GM23338 (cell line): ENCODE measurements at regions not wholly inside any gene's neighbourhood (a gene's known extent, or its start where the extent isn't known, plus 50 kb on each side); places are given as distances from the start of the nearest gene placed in this dataset.

Source experiments
- ATAC-seq: fragments of 200-7000 bp; cut with Tn5 transposase; 3 replicates; pipeline ENCODE4 v1.9.1; 2020
- DNase-seq: peaks from one replicate; pipeline ENCODE4 v3.0.0-alpha.2; 2015; ENCODE audit warnings: low spot score
- H2AFZ ChIP-seq: fragments of 200-600 bp; sonication (generic); 2 replicates; pipeline ENCODE4 v1.8.0; 2016; ENCODE audit warnings: antibody characterized with exemption, mild to moderate bottlenecking, moderate library complexity
- H3F3A ChIP-seq: fragments of 200-600 bp; sonication (generic); replicated peaks from 2 replicates; pipeline ENCODE4 v1.8.0; 2017; ENCODE audit warnings: antibody characterized with exemption, mixed run types, low read depth
- H3K27ac ChIP-seq: fragments of 200-600 bp; sonication (generic); 2 replicates; pipeline ENCODE4 v1.6.1; 2016; ENCODE audit warnings: low read depth
- H3K27me3 ChIP-seq: fragments of 200-600 bp; sonication (generic); 2 replicates; pipeline ENCODE4 v1.8.0; 2016; ENCODE audit warnings: mild to moderate bottlenecking, mixed run types, moderate library complexity; ENCODE audit not compliant: insufficient read depth
- H3K36me3 ChIP-seq: fragments of 200-600 bp; sonication (generic); 2 replicates; pipeline ENCODE4 v1.8.0; 2016; ENCODE audit warnings: mild to moderate bottlenecking; ENCODE audit not compliant: insufficient read depth
- H3K4me1 ChIP-seq: fragments of 200-600 bp; sonication (generic); 2 replicates; pipeline ENCODE4 v1.8.0; 2016; ENCODE audit warnings: mild to moderate bottlenecking, moderate library complexity; ENCODE audit not compliant: insufficient read depth
- H3K4me2 ChIP-seq: fragments of 200-600 bp; sonication (generic); 2 replicates; pipeline ENCODE4 v1.7.1; 2017; ENCODE audit warnings: mixed run types
- H3K4me3 ChIP-seq: fragments of 200-600 bp; sonication (generic); 2 replicates; pipeline ENCODE4 v1.6.1; 2016; ENCODE audit warnings: mixed run types
- H3K79me2 ChIP-seq: fragments of 200-600 bp; sonication (generic); replicated peaks from 2 replicates; pipeline ENCODE4 v1.8.0; 2017; ENCODE audit warnings: mild to moderate bottlenecking; ENCODE audit not compliant: insufficient read depth
- H3K9me2 ChIP-seq: fragments of 200-600 bp; sonication (generic); 2 replicates; pipeline ENCODE4 v1.8.0; 2017; ENCODE audit not compliant: insufficient read depth
- H4K20me1 ChIP-seq: fragments of 200-600 bp; sonication (generic); replicated peaks from 2 replicates; pipeline ENCODE4 v1.8.0; 2017; ENCODE audit warnings: mild to moderate bottlenecking; ENCODE audit not compliant: insufficient read depth
- H3K27ac Mint-ChIP-seq: 2 replicates; pipeline ENCODE4 v1.8.0; 2020; ENCODE audit warnings: inconsistent platforms, mild to moderate bottlenecking, moderate library complexity, mixed read lengths
- H3K27me3 Mint-ChIP-seq: 3 replicates; pipeline ENCODE4 v1.8.0; 2022; ENCODE audit warnings: low read depth, mild to moderate bottlenecking, moderate library complexity, mixed read lengths, inconsistent platforms; ENCODE audit not compliant: insufficient read depth, poor library complexity
- H3K36me3 Mint-ChIP-seq: 3 replicates; pipeline ENCODE4 v1.8.0; 2021; ENCODE audit warnings: low read depth, mild to moderate bottlenecking, inconsistent platforms, moderate library complexity, mixed read lengths
- H3K4me1 Mint-ChIP-seq: 3 replicates; pipeline ENCODE4 v1.8.0; 2020; ENCODE audit warnings: mild to moderate bottlenecking, inconsistent platforms, mixed read lengths
- H3K4me3 Mint-ChIP-seq: 3 replicates; pipeline ENCODE4 v1.8.0; 2021; ENCODE audit warnings: moderate library complexity, mild to moderate bottlenecking, inconsistent platforms, mixed read lengths
- H3K9me3 Mint-ChIP-seq: 3 replicates; pipeline ENCODE4 v1.8.0; 2020; ENCODE audit warnings: moderate library complexity, mild to moderate bottlenecking, inconsistent platforms, mixed read lengths
- CREB1 ChIP-seq: fragments of 250-450 bp; sonication (Bioruptor Pico); IDR thresholded peaks from 2 replicates; pipeline ENCODE4 v1.5.0; 2020; ENCODE audit warnings: low read depth, mild to moderate bottlenecking, moderate library complexity
- CTCF ChIP-seq, 2 experiments: fragments of 200-600 bp in 1 of 2; sonication (generic) in 1 of 2; conservative IDR thresholded peaks; 2 replicates each; pipeline versions ENCODE4 v1.5.1 to v1.6.1; 2016 to 2017; ENCODE audit warnings: antibody characterized with exemption in 2 of 2, low read depth in 2 of 2, mild to moderate bottlenecking in 2 of 2, moderate library complexity in 1 of 2
- ETS1 ChIP-seq: IDR thresholded peaks from 2 replicates; pipeline ENCODE4 v1.6.1; 2016; ENCODE audit warnings: antibody characterized with exemption
- EZH2 ChIP-seq: fragments of 200-600 bp; sonication (generic); IDR thresholded peaks from one replicate; pipeline ENCODE4 v1.8.0; 2017; ENCODE audit warnings: antibody characterized with exemption, mild to moderate bottlenecking, low read depth; ENCODE audit not compliant: unreplicated experiment
- EZH2phosphoT487 ChIP-seq: fragments of 200-600 bp; sonication (generic); IDR thresholded peaks from one replicate; pipeline ENCODE4 v1.8.1; 2018; ENCODE audit warnings: antibody characterized with exemption; ENCODE audit not compliant: unreplicated experiment
- JUNB ChIP-seq: IDR thresholded peaks from one replicate; pipeline ENCODE4 v1.6.1; 2016; ENCODE audit warnings: antibody characterized with exemption; ENCODE audit not compliant: unreplicated experiment
- NANOG ChIP-seq: IDR thresholded peaks from 2 replicates; pipeline ENCODE4 v1.6.1; 2016; ENCODE audit warnings: antibody characterized with exemption, borderline replicate concordance
- REST ChIP-seq: IDR thresholded peaks from one replicate; pipeline ENCODE4 v1.6.1; 2018; ENCODE audit warnings: antibody characterized with exemption; ENCODE audit not compliant: unreplicated experiment
- ZNF114 ChIP-seq: fragments of 250-450 bp; sonication (Bioruptor Pico); IDR thresholded peaks from 2 replicates; pipeline ENCODE4 v1.5.0; 2020; ENCODE audit warnings: mild to moderate bottlenecking, moderate library complexity
- ZNF331 ChIP-seq: fragments of 250-450 bp; sonication (Bioruptor Pico); IDR thresholded peaks from 2 replicates; pipeline ENCODE4 v1.5.0; 2020; ENCODE audit warnings: low read depth, mild to moderate bottlenecking, moderate library complexity

GRCh38 chr10:62996925-62997324 lies 136.2 kb upstream of the NRBF2 start:
- ATAC-seq (no peak), DNase-seq (no peak)
- TF ChIP-seq CTCF (conservative IDR thresholded peaks at IDR 0.05; ENCODE audit: low read depth in 2 of 2): no peak
- no peak for TF ChIP-seq EZH2phosphoT487
- no peak for TF ChIP-seq NANOG
- TF ChIP-seq ZNF331 (CRISPR knock-in tag): no peak
- no peak for TF ChIP-seq JUNB
- no peak for TF ChIP-seq CREB1 (CRISPR knock-in tag)
- TF ChIP-seq ZNF114 (CRISPR knock-in tag): no peak
- Mint-ChIP-seq H3K4me1 (no peaks in the 10 kb centered on the region), H3K4me3 (no peak overlapping the region), H3K27ac (no peak overlapping the region), H3K36me3 (no peaks in the 10 kb centered on the region), H3K9me3 (no peaks in the 10 kb centered on the region), H3K27me3 (no peaks in the 10 kb centered on the region)
- Histone ChIP-seq H3K27me3 (no peaks in the 10 kb centered on the region), H3K4me1 (no peaks in the 10 kb centered on the region), H3K4me2 (no peak overlapping the region), H3K79me2 (no peaks in the 10 kb centered on the region), H4K20me1 (no peaks in the 10 kb centered on the region), H3K4me3 (no peak overlapping the region), H3F3A (no peaks in the 10 kb centered on the region), H2AFZ (0 out of 2 replicates have a peak overlapping the region, but pooled peaks have one; percentile 32), H3K9me2 (no peaks in the 10 kb centered on the region), H3K36me3 (no peaks in the 10 kb centered on the region), H3K27ac (no peak overlapping the region)

GRCh38 chr10:62996516-62996915 lies 136.6 kb upstream of the NRBF2 start:
- Histone ChIP-seq H3K4me2 (no peak overlapping the region), H3K27me3 (no peaks in the 10 kb centered on the region), H3K9me2 (no peaks in the 10 kb centered on the region), H4K20me1 (no peaks in the 10 kb centered on the region), H3K4me1 (no peaks in the 10 kb centered on the region), H3F3A (no peaks in the 10 kb centered on the region), H3K36me3 (no peaks in the 10 kb centered on the region), H2AFZ (no peak overlapping the region), H3K79me2 (no peaks in the 10 kb centered on the region), H3K4me3 (no peak overlapping the region), H3K27ac (no peak overlapping the region)
- Mint-ChIP-seq H3K27ac (no peak overlapping the region), H3K9me3 (no peaks in the 10 kb centered on the region), H3K27me3 (no peaks in the 10 kb centered on the region), H3K4me3 (no peak overlapping the region), H3K36me3 (no peaks in the 10 kb centered on the region), H3K4me1 (no peaks in the 10 kb centered on the region)
- ATAC-seq: no peak
- DNase-seq: no peak
- TF ChIP-seq ZNF114 (CRISPR knock-in tag) (no peak), CREB1 (CRISPR knock-in tag) (no peak), CTCF (conservative IDR thresholded peaks at IDR 0.05; ENCODE audit: low read depth in 2 of 2) (no peak), EZH2 (no peak), ETS1 (no peak), NANOG (no peak), EZH2phosphoT487 (no peak), REST (no peak)
